Neural cell (in vitro differentiated cells): ENCODE measurements at regions not wholly inside any gene's neighbourhood (a gene's known extent, or its start where the extent isn't known, plus 50 kb on each side); places are given as distances from the start of the nearest gene placed in this dataset.

Source experiments
- H2AFZ ChIP-seq: fragments of 200-600, 300-800 bp; sonication (generic), shearing (Covaris generic); 2 replicates; pipeline ENCODE4 v1.6.0; 2014; ENCODE audit warnings: low read depth, mild to moderate bottlenecking, antibody characterized with exemption, low read length, moderate library complexity
- H3F3A ChIP-seq: fragments of 200-600 bp; shearing (Covaris generic); 2 replicates; pipeline ENCODE4 v1.6.1; 2016; ENCODE audit warnings: mild to moderate bottlenecking, moderate library complexity, mixed read lengths, antibody characterized with exemption, low read length; ENCODE audit not compliant: insufficient read depth, poor library complexity, severe bottlenecking
- H3K27ac ChIP-seq: fragments of 200-600, 300-800 bp; sonication (generic), shearing (Covaris generic); 2 replicates; pipeline ENCODE4 v1.5.1; 2014; ENCODE audit warnings: mild to moderate bottlenecking, low read length, moderate library complexity
- H3K27me3 ChIP-seq: fragments of 300-800, 200-600 bp; sonication (generic), shearing (Covaris generic); 2 replicates; pipeline ENCODE4 v1.6.0; 2014; ENCODE audit warnings: mild to moderate bottlenecking, low read depth, low read length, moderate library complexity; ENCODE audit not compliant: insufficient read depth
- H3K36me3 ChIP-seq: fragments of 300-800, 200-600 bp; sonication (generic), shearing (Covaris generic); 2 replicates; pipeline ENCODE4 v1.5.1; 2014; ENCODE audit warnings: mild to moderate bottlenecking, antibody characterized with exemption, low read length, moderate library complexity; ENCODE audit not compliant: insufficient read depth
- H3K4me2 ChIP-seq: fragments of 300-800, 200-600 bp; sonication (generic), shearing (Covaris generic); 2 replicates; pipeline ENCODE4 v1.6.0; 2014; ENCODE audit warnings: mild to moderate bottlenecking, low read length
- H3K4me3 ChIP-seq: fragments of 300-800, 200-600 bp; sonication (generic), shearing (Covaris generic); 2 replicates; pipeline ENCODE4 v1.5.1; 2014; ENCODE audit warnings: mild to moderate bottlenecking, low read length, moderate library complexity
- H3K79me2 ChIP-seq: fragments of 200-600 bp; shearing (Covaris generic); replicated peaks from 2 replicates; pipeline ENCODE4 v1.6.0; 2014; ENCODE audit warnings: mild to moderate bottlenecking, low read length, moderate library complexity; ENCODE audit not compliant: insufficient read depth
- H3K9ac ChIP-seq: fragments of 300-800, 200-600 bp; sonication (generic), shearing (Covaris generic); 2 replicates; pipeline ENCODE4 v1.6.1; 2016; ENCODE audit warnings: mild to moderate bottlenecking, low read length, mixed read lengths
- H3K9me2 ChIP-seq: fragments of 200-600 bp; shearing (Covaris generic); 2 replicates; pipeline ENCODE4 v1.6.1; 2016; ENCODE audit warnings: mild to moderate bottlenecking, low read length, mixed read lengths; ENCODE audit not compliant: insufficient read depth
- H3K9me3 ChIP-seq: fragments of 200-600, 300-800 bp; sonication (generic), shearing (Covaris generic); 2 replicates; pipeline ENCODE4 v1.6.1; 2016; ENCODE audit warnings: mild to moderate bottlenecking, mixed run types, low read length, moderate library complexity, mixed read lengths
- H4K20me1 ChIP-seq: fragments of 200-600 bp; shearing (Covaris generic); 2 replicates; pipeline ENCODE4 v1.6.1; 2016; ENCODE audit warnings: mild to moderate bottlenecking, mixed run types; ENCODE audit not compliant: insufficient read depth
- CTCF ChIP-seq: fragments of 450-650 bp; IDR thresholded peaks from 2 replicates; pipeline ENCODE4 v1.5.1; 2014; ENCODE audit warnings: antibody characterized with exemption, mild to moderate bottlenecking, moderate library complexity; ENCODE audit not compliant: poor library complexity, severe bottlenecking
- EP300 ChIP-seq: fragments of 450-650 bp; conservative IDR thresholded peaks from 2 replicates; pipeline ENCODE4 v1.6.1; 2014; ENCODE audit warnings: antibody characterized with exemption, mild to moderate bottlenecking, moderate library complexity; ENCODE audit not compliant: poor library complexity, severe bottlenecking
- EZH2 ChIP-seq: fragments of 200-600, 300-800 bp; shearing (Covaris generic), sonication (generic); IDR thresholded peaks from 2 replicates; pipeline ENCODE4 v1.6.1; 2014; ENCODE audit warnings: antibody characterized with exemption, low read length, borderline replicate concordance, mild to moderate bottlenecking; ENCODE audit not compliant: insufficient read depth, poor library complexity, severe bottlenecking
- MXI1 ChIP-seq: fragments of 450-650 bp; conservative IDR thresholded peaks from 2 replicates; pipeline ENCODE4 v1.6.1; 2014; ENCODE audit warnings: antibody characterized with exemption, mild to moderate bottlenecking; ENCODE audit not compliant: poor library complexity, severe bottlenecking
- POLR2AphosphoS5 ChIP-seq: IDR thresholded peaks from 2 replicates; pipeline ENCODE4 v1.6.1; 2012
- RAD21 ChIP-seq: fragments of 450-650 bp; conservative IDR thresholded peaks from 2 replicates; pipeline ENCODE4 v1.6.1; 2014; ENCODE audit warnings: antibody characterized with exemption, mild to moderate bottlenecking, moderate library complexity
- SMC3 ChIP-seq: fragments of 450-650 bp; conservative IDR thresholded peaks from 2 replicates; pipeline ENCODE4 v1.6.1; 2014; ENCODE audit warnings: antibody characterized with exemption, mild to moderate bottlenecking, moderate library complexity; ENCODE audit not compliant: poor library complexity
- TAF1 ChIP-seq: IDR thresholded peaks from 2 replicates; pipeline ENCODE4 v1.6.1; 2012; ENCODE audit warnings: low read depth
- TF ChIP-seq, protein P1 (sequence below): IDR thresholded peaks from 2 replicates; pipeline ENCODE4 v1.6.1; 2012; ENCODE audit warnings: borderline replicate concordance

- peaks cover 4% of the 10 kb centered on the region for H3K9me3 ChIP-seq
- H3K27me3 ChIP-seq: no peaks in the 10 kb centered on the region
- no peak overlapping the region for H3K4me2 ChIP-seq
- H3K4me3 ChIP-seq: no peak overlapping the region
- H3K9me2 ChIP-seq: no peaks in the 10 kb centered on the region
- TF ChIP-seq CTCF: peak; percentile 21
- no peak for TF ChIP-seq TAF1
- TF ChIP-seq EP300: no peak
- H2AFZ ChIP-seq: no peak overlapping the region
- H3K79me2 ChIP-seq: no peaks in the 10 kb centered on the region
- no peaks in the 10 kb centered on the region for H3F3A ChIP-seq
- no peak overlapping the region for H3K27ac ChIP-seq
- H4K20me1 ChIP-seq: no peaks in the 10 kb centered on the region
- no peak overlapping the region for H3K9ac ChIP-seq
- no peaks in the 10 kb centered on the region for H3K36me3 ChIP-seq
Measured at GRCh38 chrX:727738-728621, 97.4 kb downstream of the SHOX start.

GRCh38 chrX:725971-726370 lies 95.4 kb downstream of the SHOX start:
- H3K4me3 ChIP-seq: no peak overlapping the region
- H3K4me2 ChIP-seq: no peak overlapping the region
- no peak overlapping the region for H3K9ac ChIP-seq
- H3K27me3 ChIP-seq: no peaks in the 10 kb centered on the region
- H2AFZ ChIP-seq: no peak overlapping the region
- no peak overlapping the region for H3K27ac ChIP-seq
- H3K9me2 ChIP-seq: no peaks in the 10 kb centered on the region
- no peaks in the 10 kb centered on the region for H4K20me1 ChIP-seq
- no peak for TF ChIP-seq POLR2AphosphoS5
- no peak for TF ChIP-seq SMC3
- TF ChIP-seq RAD21: no peak
- TF ChIP-seq CTCF: no peak
- no peak for TF ChIP-seq MXI1
- TF ChIP-seq TAF1: no peak
- TF ChIP-seq EZH2: no peak
- no peak for TF ChIP-seq EP300
- TF ChIP-seq, protein P1, sequence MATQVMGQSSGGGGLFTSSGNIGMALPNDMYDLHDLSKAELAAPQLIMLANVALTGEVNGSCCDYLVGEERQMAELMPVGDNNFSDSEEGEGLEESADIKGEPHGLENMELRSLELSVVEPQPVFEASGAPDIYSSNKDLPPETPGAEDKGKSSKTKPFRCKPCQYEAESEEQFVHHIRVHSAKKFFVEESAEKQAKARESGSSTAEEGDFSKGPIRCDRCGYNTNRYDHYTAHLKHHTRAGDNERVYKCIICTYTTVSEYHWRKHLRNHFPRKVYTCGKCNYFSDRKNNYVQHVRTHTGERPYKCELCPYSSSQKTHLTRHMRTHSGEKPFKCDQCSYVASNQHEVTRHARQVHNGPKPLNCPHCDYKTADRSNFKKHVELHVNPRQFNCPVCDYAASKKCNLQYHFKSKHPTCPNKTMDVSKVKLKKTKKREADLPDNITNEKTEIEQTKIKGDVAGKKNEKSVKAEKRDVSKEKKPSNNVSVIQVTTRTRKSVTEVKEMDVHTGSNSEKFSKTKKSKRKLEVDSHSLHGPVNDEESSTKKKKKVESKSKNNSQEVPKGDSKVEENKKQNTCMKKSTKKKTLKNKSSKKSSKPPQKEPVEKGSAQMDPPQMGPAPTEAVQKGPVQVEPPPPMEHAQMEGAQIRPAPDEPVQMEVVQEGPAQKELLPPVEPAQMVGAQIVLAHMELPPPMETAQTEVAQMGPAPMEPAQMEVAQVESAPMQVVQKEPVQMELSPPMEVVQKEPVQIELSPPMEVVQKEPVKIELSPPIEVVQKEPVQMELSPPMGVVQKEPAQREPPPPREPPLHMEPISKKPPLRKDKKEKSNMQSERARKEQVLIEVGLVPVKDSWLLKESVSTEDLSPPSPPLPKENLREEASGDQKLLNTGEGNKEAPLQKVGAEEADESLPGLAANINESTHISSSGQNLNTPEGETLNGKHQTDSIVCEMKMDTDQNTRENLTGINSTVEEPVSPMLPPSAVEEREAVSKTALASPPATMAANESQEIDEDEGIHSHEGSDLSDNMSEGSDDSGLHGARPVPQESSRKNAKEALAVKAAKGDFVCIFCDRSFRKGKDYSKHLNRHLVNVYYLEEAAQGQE: no peak
- H3K36me3 ChIP-seq: no peaks in the 10 kb centered on the region
- H3K79me2 ChIP-seq: no peaks in the 10 kb centered on the region
- H3F3A ChIP-seq: no peaks in the 10 kb centered on the region
- peaks cover 4% of the 10 kb centered on the region for H3K9me3 ChIP-seq
